HepG2 (cell line): ENCODE measurements at regions not wholly inside any gene's neighbourhood (a gene's known extent, or its start where the extent isn't known, plus 50 kb on each side); places are given as distances from the start of the nearest gene placed in this dataset.

ENCODE experiments used
- ARNT2 ChIP-seq: sonication (generic); formaldehyde crosslinking; IDR thresholded peaks from 2 replicates; pipeline ENCODE4 v1.8.0; 2022; ENCODE audit warnings: mild to moderate bottlenecking, low read depth, missing genetic modification reagents, moderate library complexity
- EEA1 ChIP-seq: sonication (generic); formaldehyde crosslinking; IDR thresholded peaks from 2 replicates; pipeline ENCODE4 v1.5.1; 2020; ENCODE audit warnings: mild to moderate bottlenecking, missing genetic modification reagents, borderline replicate concordance
- FOSL2 ChIP-seq: sonication (generic); formaldehyde crosslinking; IDR thresholded peaks from 2 replicates; pipeline ENCODE4 v1.4.0; 2020; ENCODE audit warnings: missing genetic modification reagents
- GZF1 ChIP-seq: sonication (generic); formaldehyde crosslinking; IDR thresholded peaks from 2 replicates; pipeline ENCODE4 v1.5.1; 2020; ENCODE audit warnings: mild to moderate bottlenecking, missing genetic modification reagents
- HMG20A ChIP-seq: IDR thresholded peaks from 2 replicates; pipeline ENCODE4 v1.6.1; 2016; ENCODE audit warnings: borderline replicate concordance
- ISX ChIP-seq: sonication (generic); formaldehyde crosslinking; conservative IDR thresholded peaks from 2 replicates; pipeline ENCODE4 v1.5.0; 2020; ENCODE audit warnings: missing genetic modification reagents
- RBAK ChIP-seq: sonication (generic); formaldehyde crosslinking; IDR thresholded peaks from 2 replicates; pipeline ENCODE4 v1.5.1; 2020; ENCODE audit warnings: mild to moderate bottlenecking, missing genetic modification reagents
- ZNF3 ChIP-seq: IDR thresholded peaks from 2 replicates; pipeline ENCODE4 v1.7.0; 2017; ENCODE audit warnings: inconsistent platforms
- ZZZ3 ChIP-seq: sonication (generic); formaldehyde crosslinking; IDR thresholded peaks from 2 replicates; pipeline ENCODE4 v1.4.0; 2020; ENCODE audit warnings: missing genetic modification reagents, mild to moderate bottlenecking, borderline replicate concordance
- TF ChIP-seq, protein P1 (sequence below): sonication (generic); formaldehyde crosslinking; IDR thresholded peaks from 2 replicates; pipeline ENCODE4 v1.4.0; 2020; ENCODE audit warnings: missing genetic modification reagents, borderline replicate concordance
- TF ChIP-seq, protein P2 (sequence below): sonication (generic); formaldehyde crosslinking; IDR thresholded peaks from 2 replicates; pipeline ENCODE4 v1.4.0; 2020; ENCODE audit warnings: missing genetic modification reagents
- TF ChIP-seq, protein P3 (sequence below), 2 experiments: sonication (generic) in 1 of 2; formaldehyde crosslinking in 1 of 2; IDR thresholded peaks; 2 replicates each; pipeline versions ENCODE4 v1.5.1 to v1.6.1; 2011 to 2020; ENCODE audit warnings: borderline replicate concordance in 1 of 2, low read depth in 1 of 2, low read length in 1 of 2, mild to moderate bottlenecking in 1 of 2, missing genetic modification reagents in 1 of 2, moderate library complexity in 1 of 2
- TF ChIP-seq, protein P4 (sequence below): sonication (generic); formaldehyde crosslinking; IDR thresholded peaks from 2 replicates; pipeline ENCODE4 v1.8.1; 2023; ENCODE audit warnings: mild to moderate bottlenecking, missing genetic modification reagents, borderline replicate concordance
- TF ChIP-seq, protein P5 (sequence below): IDR thresholded peaks from 2 replicates; pipeline ENCODE4 v1.6.1; 2016; ENCODE audit warnings: low read depth
- TF ChIP-seq, protein P6 (sequence below): sonication (generic); formaldehyde crosslinking; IDR thresholded peaks from 2 replicates; pipeline ENCODE4 v1.8.1; 2023; ENCODE audit warnings: mild to moderate bottlenecking, missing genetic modification reagents

DNA sequence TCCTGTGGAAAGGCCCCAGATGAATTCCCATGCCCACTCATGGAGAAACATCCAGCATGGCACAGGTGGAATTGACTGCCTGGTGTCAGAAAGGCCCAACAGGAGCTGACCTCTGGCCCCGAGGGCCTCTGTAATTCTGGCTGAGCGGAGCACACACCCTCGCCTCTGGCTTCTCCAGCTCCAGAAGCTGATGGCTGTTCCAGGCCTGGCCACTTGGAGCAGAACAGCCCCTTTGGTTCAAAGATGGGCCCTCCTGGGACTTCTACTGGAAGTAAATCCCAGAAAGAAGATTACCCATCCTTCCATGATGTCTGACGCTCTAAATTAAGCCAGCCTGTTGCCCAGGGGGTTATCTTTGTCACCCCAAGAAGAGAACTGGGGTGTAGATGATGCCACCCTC lies 275.1 kb upstream of the CDH4 start (continued):
- TF ChIP-seq, protein P1, sequence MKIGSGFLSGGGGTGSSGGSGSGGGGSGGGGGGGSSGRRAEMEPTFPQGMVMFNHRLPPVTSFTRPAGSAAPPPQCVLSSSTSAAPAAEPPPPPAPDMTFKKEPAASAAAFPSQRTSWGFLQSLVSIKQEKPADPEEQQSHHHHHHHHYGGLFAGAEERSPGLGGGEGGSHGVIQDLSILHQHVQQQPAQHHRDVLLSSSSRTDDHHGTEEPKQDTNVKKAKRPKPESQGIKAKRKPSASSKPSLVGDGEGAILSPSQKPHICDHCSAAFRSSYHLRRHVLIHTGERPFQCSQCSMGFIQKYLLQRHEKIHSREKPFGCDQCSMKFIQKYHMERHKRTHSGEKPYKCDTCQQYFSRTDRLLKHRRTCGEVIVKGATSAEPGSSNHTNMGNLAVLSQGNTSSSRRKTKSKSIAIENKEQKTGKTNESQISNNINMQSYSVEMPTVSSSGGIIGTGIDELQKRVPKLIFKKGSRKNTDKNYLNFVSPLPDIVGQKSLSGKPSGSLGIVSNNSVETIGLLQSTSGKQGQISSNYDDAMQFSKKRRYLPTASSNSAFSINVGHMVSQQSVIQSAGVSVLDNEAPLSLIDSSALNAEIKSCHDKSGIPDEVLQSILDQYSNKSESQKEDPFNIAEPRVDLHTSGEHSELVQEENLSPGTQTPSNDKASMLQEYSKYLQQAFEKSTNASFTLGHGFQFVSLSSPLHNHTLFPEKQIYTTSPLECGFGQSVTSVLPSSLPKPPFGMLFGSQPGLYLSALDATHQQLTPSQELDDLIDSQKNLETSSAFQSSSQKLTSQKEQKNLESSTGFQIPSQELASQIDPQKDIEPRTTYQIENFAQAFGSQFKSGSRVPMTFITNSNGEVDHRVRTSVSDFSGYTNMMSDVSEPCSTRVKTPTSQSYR (CRISPR knock-in tag): no peak
- TF ChIP-seq, protein P2, sequence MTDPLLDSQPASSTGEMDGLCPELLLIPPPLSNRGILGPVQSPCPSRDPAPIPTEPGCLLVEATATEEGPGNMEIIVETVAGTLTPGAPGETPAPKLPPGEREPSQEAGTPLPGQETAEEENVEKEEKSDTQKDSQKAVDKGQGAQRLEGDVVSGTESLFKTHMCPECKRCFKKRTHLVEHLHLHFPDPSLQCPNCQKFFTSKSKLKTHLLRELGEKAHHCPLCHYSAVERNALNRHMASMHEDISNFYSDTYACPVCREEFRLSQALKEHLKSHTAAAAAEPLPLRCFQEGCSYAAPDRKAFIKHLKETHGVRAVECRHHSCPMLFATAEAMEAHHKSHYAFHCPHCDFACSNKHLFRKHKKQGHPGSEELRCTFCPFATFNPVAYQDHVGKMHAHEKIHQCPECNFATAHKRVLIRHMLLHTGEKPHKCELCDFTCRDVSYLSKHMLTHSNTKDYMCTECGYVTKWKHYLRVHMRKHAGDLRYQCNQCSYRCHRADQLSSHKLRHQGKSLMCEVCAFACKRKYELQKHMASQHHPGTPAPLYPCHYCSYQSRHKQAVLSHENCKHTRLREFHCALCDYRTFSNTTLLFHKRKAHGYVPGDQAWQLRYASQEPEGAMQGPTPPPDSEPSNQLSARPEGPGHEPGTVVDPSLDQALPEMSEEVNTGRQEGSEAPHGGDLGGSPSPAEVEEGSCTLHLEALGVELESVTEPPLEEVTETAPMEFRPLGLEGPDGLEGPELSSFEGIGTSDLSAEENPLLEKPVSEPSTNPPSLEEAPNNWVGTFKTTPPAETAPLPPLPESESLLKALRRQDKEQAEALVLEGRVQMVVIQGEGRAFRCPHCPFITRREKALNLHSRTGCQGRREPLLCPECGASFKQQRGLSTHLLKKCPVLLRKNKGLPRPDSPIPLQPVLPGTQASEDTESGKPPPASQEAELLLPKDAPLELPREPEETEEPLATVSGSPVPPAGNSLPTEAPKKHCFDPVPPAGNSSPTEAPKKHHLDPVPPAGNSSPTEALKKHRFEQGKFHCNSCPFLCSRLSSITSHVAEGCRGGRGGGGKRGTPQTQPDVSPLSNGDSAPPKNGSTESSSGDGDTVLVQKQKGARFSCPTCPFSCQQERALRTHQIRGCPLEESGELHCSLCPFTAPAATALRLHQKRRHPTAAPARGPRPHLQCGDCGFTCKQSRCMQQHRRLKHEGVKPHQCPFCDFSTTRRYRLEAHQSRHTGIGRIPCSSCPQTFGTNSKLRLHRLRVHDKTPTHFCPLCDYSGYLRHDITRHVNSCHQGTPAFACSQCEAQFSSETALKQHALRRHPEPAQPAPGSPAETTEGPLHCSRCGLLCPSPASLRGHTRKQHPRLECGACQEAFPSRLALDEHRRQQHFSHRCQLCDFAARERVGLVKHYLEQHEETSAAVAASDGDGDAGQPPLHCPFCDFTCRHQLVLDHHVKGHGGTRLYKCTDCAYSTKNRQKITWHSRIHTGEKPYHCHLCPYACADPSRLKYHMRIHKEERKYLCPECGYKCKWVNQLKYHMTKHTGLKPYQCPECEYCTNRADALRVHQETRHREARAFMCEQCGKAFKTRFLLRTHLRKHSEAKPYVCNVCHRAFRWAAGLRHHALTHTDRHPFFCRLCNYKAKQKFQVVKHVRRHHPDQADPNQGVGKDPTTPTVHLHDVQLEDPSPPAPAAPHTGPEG (CRISPR knock-in tag): no peak
- no peak for TF ChIP-seq ZNF3 (CRISPR knock-in tag)
- TF ChIP-seq ISX (CRISPR knock-in tag): no peak
- TF ChIP-seq ZZZ3 (CRISPR knock-in tag): no peak
- TF ChIP-seq EEA1 (CRISPR knock-in tag): no peak
- TF ChIP-seq, protein P3, sequence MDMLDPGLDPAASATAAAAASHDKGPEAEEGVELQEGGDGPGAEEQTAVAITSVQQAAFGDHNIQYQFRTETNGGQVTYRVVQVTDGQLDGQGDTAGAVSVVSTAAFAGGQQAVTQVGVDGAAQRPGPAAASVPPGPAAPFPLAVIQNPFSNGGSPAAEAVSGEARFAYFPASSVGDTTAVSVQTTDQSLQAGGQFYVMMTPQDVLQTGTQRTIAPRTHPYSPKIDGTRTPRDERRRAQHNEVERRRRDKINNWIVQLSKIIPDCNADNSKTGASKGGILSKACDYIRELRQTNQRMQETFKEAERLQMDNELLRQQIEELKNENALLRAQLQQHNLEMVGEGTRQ (IDR thresholded peaks at IDR 0.05; ENCODE audit: low read depth, low read length): no peak
- TF ChIP-seq, protein P3 (CRISPR knock-in tag; IDR thresholded peaks at IDR 0.05; ENCODE audit: borderline replicate concordance): no peak
- TF ChIP-seq RBAK (CRISPR knock-in tag): no peak
- no peak for TF ChIP-seq ARNT2 (CRISPR knock-in tag)
- TF ChIP-seq, protein P4, sequence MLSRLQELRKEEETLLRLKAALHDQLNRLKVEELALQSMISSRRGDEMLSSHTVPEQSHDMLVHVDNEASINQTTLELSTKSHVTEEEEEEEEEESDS (CRISPR knock-in tag): no peak
- no peak for TF ChIP-seq HMG20A (CRISPR knock-in tag)
- TF ChIP-seq, protein P5, sequence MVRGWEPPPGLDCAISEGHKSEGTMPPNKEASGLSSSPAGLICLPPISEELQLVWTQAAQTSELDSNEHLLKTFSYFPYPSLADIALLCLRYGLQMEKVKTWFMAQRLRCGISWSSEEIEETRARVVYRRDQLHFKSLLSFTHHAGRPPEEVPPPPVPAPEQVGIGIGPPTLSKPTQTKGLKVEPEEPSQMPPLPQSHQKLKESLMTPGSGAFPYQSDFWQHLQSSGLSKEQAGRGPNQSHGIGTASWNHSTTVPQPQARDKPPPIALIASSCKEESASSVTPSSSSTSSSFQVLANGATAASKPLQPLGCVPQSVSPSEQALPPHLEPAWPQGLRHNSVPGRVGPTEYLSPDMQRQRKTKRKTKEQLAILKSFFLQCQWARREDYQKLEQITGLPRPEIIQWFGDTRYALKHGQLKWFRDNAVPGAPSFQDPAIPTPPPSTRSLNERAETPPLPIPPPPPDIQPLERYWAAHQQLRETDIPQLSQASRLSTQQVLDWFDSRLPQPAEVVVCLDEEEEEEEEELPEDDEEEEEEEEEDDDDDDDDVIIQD (CRISPR knock-in tag): no peak
- TF ChIP-seq, protein P6, sequence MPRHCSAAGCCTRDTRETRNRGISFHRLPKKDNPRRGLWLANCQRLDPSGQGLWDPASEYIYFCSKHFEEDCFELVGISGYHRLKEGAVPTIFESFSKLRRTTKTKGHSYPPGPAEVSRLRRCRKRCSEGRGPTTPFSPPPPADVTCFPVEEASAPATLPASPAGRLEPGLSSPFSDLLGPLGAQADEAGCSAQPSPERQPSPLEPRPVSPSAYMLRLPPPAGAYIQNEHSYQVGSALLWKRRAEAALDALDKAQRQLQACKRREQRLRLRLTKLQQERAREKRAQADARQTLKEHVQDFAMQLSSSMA (CRISPR knock-in tag): no peak
- no peak for TF ChIP-seq GZF1 (CRISPR knock-in tag)
- TF ChIP-seq FOSL2 (CRISPR knock-in tag): no peak
